IMR-90 (cell line): ENCODE measurements at regions not wholly inside any gene's neighbourhood (a gene's known extent, or its start where the extent isn't known, plus 50 kb on each side); places are given as distances from the start of the nearest gene placed in this dataset.

Source experiments
- ATAC-seq: fragments of 200-7000 bp; cut with Tn5 transposase; 2 replicates; pipeline ENCODE4 v1.9.1; 2020; ENCODE audit warnings: low read depth, mild to moderate bottlenecking, moderate library complexity
- BruUV-seq: library from RNA; stranded (reverse); fragments of 400-500 nt; replicated peaks from 2 replicates; lab custom pipeline; 2021; lab: Mats Ljungman, UMichigan
- CTCF ChIA-PET: fragments of 300-600 bp; formaldehyde crosslinking; extraction: SDS; loops from one replicate; lab custom pipeline; 2021; ENCODE audit warnings: antibody characterized with exemption; lab: Yijun Ruan, JAX
- POLR2A ChIA-PET: fragments of 300-600 bp; sonication (Branson Sonifier 250); formaldehyde crosslinking; loops from one replicate; lab custom pipeline; 2022; ENCODE audit warnings: antibody characterized with exemption; ENCODE audit not compliant: unreplicated experiment; lab: Charles Lee
- DNase-seq: peaks from one replicate; pipeline ENCODE4 v3.0.0; 2013
- H2AFZ ChIP-seq: replicated peaks from 2 replicates; pipeline ENCODE3; 2013; ENCODE audit warnings: low read length, mild to moderate bottlenecking; ENCODE audit not compliant: poor library complexity
- H2AK5ac ChIP-seq: 2 replicates; pipeline ENCODE4 v1.6.1; 2013; ENCODE audit warnings: low read depth, low read length, inconsistent platforms
- H2AK9ac ChIP-seq: replicated peaks from 2 replicates; pipeline ENCODE3; 2013; ENCODE audit warnings: mild to moderate bottlenecking, low read depth, low read length, moderate library complexity; ENCODE audit not compliant: poor library complexity
- H2BK120ac ChIP-seq: 2 replicates; pipeline ENCODE4 v1.6.1; 2013; ENCODE audit warnings: low read depth, low read length, inconsistent platforms
- H2BK15ac ChIP-seq: 3 replicates; pipeline ENCODE4 v1.6.1; 2013; ENCODE audit warnings: low read depth, low read length, inconsistent platforms
- H2BK20ac ChIP-seq: 2 replicates; pipeline ENCODE4 v1.6.1; 2013; ENCODE audit warnings: low read depth, mild to moderate bottlenecking, inconsistent platforms, low read length, moderate library complexity
- H2BK5ac ChIP-seq: 2 replicates; pipeline ENCODE4 v1.6.1; 2013; ENCODE audit warnings: mild to moderate bottlenecking, low read depth, low read length, inconsistent platforms; ENCODE audit not compliant: poor library complexity, severe bottlenecking
- H3K14ac ChIP-seq: replicated peaks from 2 replicates; pipeline ENCODE4 v1.6.1; 2013; ENCODE audit warnings: low read depth, low read length, inconsistent platforms
- H3K18ac ChIP-seq: 2 replicates; pipeline ENCODE4 v1.6.1; 2013; ENCODE audit warnings: low read depth, low read length, control low read depth
- H3K23ac ChIP-seq: 2 replicates; pipeline ENCODE4 v1.6.1; 2013; ENCODE audit warnings: low read depth, low read length, inconsistent platforms
- H3K27ac ChIP-seq: 2 replicates; pipeline ENCODE4 v1.5.1; 2013; ENCODE audit warnings: mild to moderate bottlenecking, control low read depth, low read length; ENCODE audit not compliant: insufficient read depth
- H3K27me3 ChIP-seq: 2 replicates; pipeline ENCODE4 v1.6.1; 2013; ENCODE audit warnings: low read length; ENCODE audit not compliant: control insufficient read depth, insufficient read depth
- H3K36me3 ChIP-seq: 2 replicates; pipeline ENCODE4 v1.6.1; 2013; ENCODE audit warnings: low read length, mixed read lengths; ENCODE audit not compliant: control insufficient read depth, insufficient read depth
- H3K4ac ChIP-seq: 2 replicates; pipeline ENCODE4 v1.6.1; 2013; ENCODE audit warnings: low read depth, low read length, inconsistent platforms
- H3K4me1 ChIP-seq: 2 replicates; pipeline ENCODE4 v1.6.1; 2013; ENCODE audit warnings: low read length, mixed read lengths; ENCODE audit not compliant: control insufficient read depth, insufficient read depth
- H3K4me2 ChIP-seq: 2 replicates; pipeline ENCODE4 v1.6.1; 2013; ENCODE audit warnings: low read depth, mild to moderate bottlenecking, control low read depth, low read length, moderate library complexity
- H3K4me3 ChIP-seq: 2 replicates; pipeline ENCODE4 v1.5.1; 2013; ENCODE audit warnings: low read depth, mild to moderate bottlenecking, control low read depth, low read length, moderate library complexity; ENCODE audit not compliant: insufficient read depth
- H3K56ac ChIP-seq: 2 replicates; pipeline ENCODE4 v1.6.1; 2013; ENCODE audit warnings: low read length, inconsistent platforms; ENCODE audit not compliant: insufficient read depth; ENCODE audit errors: extremely low read depth
- H3K79me1 ChIP-seq, 2 experiments: 2 replicates each; pipeline ENCODE4 v1.6.1; 2013; ENCODE audit warnings: low read length in 2 of 2, inconsistent platforms in 1 of 2, low read depth in 1 of 2
- H3K9ac ChIP-seq: 2 replicates; pipeline ENCODE4 v1.6.1; 2013; ENCODE audit warnings: low read depth, low read length, control low read depth
- H3K9me1 ChIP-seq: 2 replicates; pipeline ENCODE4 v1.6.1; 2013; ENCODE audit warnings: low read length, inconsistent platforms; ENCODE audit not compliant: insufficient read depth
- H3K9me3 ChIP-seq: 2 replicates; pipeline ENCODE4 v1.6.1; 2013; ENCODE audit warnings: low read length; ENCODE audit not compliant: control insufficient read depth, insufficient read depth
- H4K20me1 ChIP-seq: 2 replicates; pipeline ENCODE4 v1.6.1; 2013; ENCODE audit warnings: low read length, inconsistent platforms; ENCODE audit not compliant: insufficient read depth
- H4K5ac ChIP-seq: 2 replicates; pipeline ENCODE4 v1.6.1; 2013; ENCODE audit warnings: mild to moderate bottlenecking, low read depth, low read length, control low read depth
- H4K8ac ChIP-seq, 2 experiments: 2 replicates each; pipeline ENCODE4 v1.6.1; 2013; ENCODE audit warnings: low read depth in 2 of 2, low read length in 2 of 2, control low read depth in 1 of 2, inconsistent platforms in 1 of 2
- H4K91ac ChIP-seq: 2 replicates; pipeline ENCODE4 v1.6.1; 2013; ENCODE audit warnings: low read depth, low read length, inconsistent platforms; ENCODE audit not compliant: insufficient read depth
- CEBPB ChIP-seq: IDR thresholded peaks from 2 replicates; pipeline ENCODE4 v1.6.1; 2012; ENCODE audit warnings: low read depth, low read length, improper control_type of control experiment
- CHD1 ChIP-seq: IDR thresholded peaks from 2 replicates; pipeline ENCODE4 v1.6.1; 2012; ENCODE audit warnings: low read depth, low read length, improper control_type of control experiment
- FOS ChIP-seq: fragments of 150-350 bp; IDR thresholded peaks from 2 replicates; pipeline ENCODE4 v1.6.1; 2016; ENCODE audit warnings: low read depth, low read length
- RAD21 ChIP-seq: IDR thresholded peaks from 2 replicates; pipeline ENCODE4 v1.6.1; 2012; ENCODE audit warnings: low read length, improper control_type of control experiment
- RCOR1 ChIP-seq: IDR thresholded peaks from 2 replicates; pipeline ENCODE4 v1.6.1; 2012; ENCODE audit warnings: mild to moderate bottlenecking, low read length, improper control_type of control experiment; ENCODE audit not compliant: insufficient replicate concordance
- RFX5 ChIP-seq: IDR thresholded peaks from 2 replicates; pipeline ENCODE4 v1.8.0; 2012; ENCODE audit warnings: low read depth, mild to moderate bottlenecking, low read length, moderate library complexity
- WGBS, 2 experiments: methylation state at CpG; one replicate each; pipeline versions ENCODE4 v1.1.5 to v1.1.7; 2013; ENCODE audit warnings: missing lambda C conversion rate in 2 of 2; ENCODE audit not compliant: insufficient read length in 1 of 2; ENCODE audit errors: extremely low coverage in 2 of 2; 5-methylcytosine and 5-hydroxymethylcytosine counted together
- dilution Hi-C: fragments of 300-500 bp; cut with HindIII; formaldehyde crosslinking; loops from one replicate; pipeline ENCODE4 v1.14.3; 2018; ENCODE audit warnings: low sequenced_read_pairs; ENCODE audit not compliant: unreplicated experiment
- in situ Hi-C: fragments of 300-500 bp; cut with MboI; formaldehyde crosslinking; loops from 3 replicates; pipeline ENCODE4 v1.14.3; 2019; ENCODE audit warnings: low sequenced_read_pairs, inconsistent platforms, mixed read lengths
- intact Hi-C: fragments of 100-400 bp; cut with micrococcal nuclease; formaldehyde crosslinking; loops from 2 replicates; pipeline ENCODE4 v1.10.0; 2022

- Histone ChIP-seq H3K23ac (no peak overlapping the region), H3K18ac (no peak overlapping the region), H3K79me1 (no peaks in the 10 kb centered on the region), H2AK9ac (no peak overlapping the region), H3K4me3 (no peak overlapping the region), H3K27me3 (no peaks in the 10 kb centered on the region), H3K4ac (no peak overlapping the region), H3K4me2 (no peak overlapping the region), H2BK120ac (no peak overlapping the region), H2BK15ac (no peak overlapping the region), H4K20me1 (no peaks in the 10 kb centered on the region), H4K5ac (no peak overlapping the region), H3K56ac (no peak overlapping the region), H2AFZ (no peak overlapping the region), H4K8ac (no peak overlapping the region), H3K14ac (no peak overlapping the region), H3K36me3 (no peaks in the 10 kb centered on the region), H2BK20ac (no peak overlapping the region), H3K4me1 (no peaks in the 10 kb centered on the region), H2AK5ac (no peak overlapping the region), H3K9ac (no peak overlapping the region), H4K91ac (no peak overlapping the region), H3K9me3 (no peaks in the 10 kb centered on the region), H3K27ac (no peak overlapping the region), H2BK5ac (no peak overlapping the region), H3K9me1 (no peaks in the 10 kb centered on the region)
- ChIA-PET CTCF (no interaction called here), POLR2A (no interaction called here)
- in situ Hi-C loops (no loop called here), intact Hi-C loops (no loop called here), dilution Hi-C loops (no loop called here)
- no TSS peak for BruUV-seq
- TF ChIP-seq RAD21 (no peak), CHD1 (no peak), FOS (no peak), RFX5 (no peak), RCOR1 (no peak), CEBPB (no peak)
- no CpG with 5 or more reads among the region's 6 CpGs for WGBS, 2 experiments
- ATAC-seq (no peak), DNase-seq (no peak)
Observed at GRCh38 chr4:165766018-165766417, 107.0 kb upstream of the TLL1 start.
